ENCODE measurements at regions not wholly inside any gene's neighbourhood (a gene's known extent, or its start where the extent isn't known, plus 50 kb on each side); places are given as distances from the start of the nearest gene placed in this dataset.

GRCh38 chr18:14014456-14014855, 99.1 kb upstream of the MC2R start (continued):
- no peak for TF ChIP-seq CHD7 (IDR thresholded peaks at IDR 0.05; ENCODE audit: insufficient replicate concordance, low read length)
- TF ChIP-seq CBX5 (IDR thresholded peaks at IDR 0.05; ENCODE audit: low read depth, low read length) = no peak
- TF ChIP-seq CTCF (IDR thresholded peaks at IDR 0.05; ENCODE audit: control extremely low read depth in 1 of 3, insufficient read depth in 1 of 3, low read depth in 1 of 3, low read length in 3 of 3) = no peak
- TF ChIP-seq SAP30 (IDR thresholded peaks at IDR 0.05; ENCODE audit: insufficient read depth, insufficient replicate concordance, low read length) = no peak
- TF ChIP-seq MAFK (IDR thresholded peaks at IDR 0.05; ENCODE audit: low read depth, low read length) = no peak
